HG03159 (cell line): ENCODE measurements at regions not wholly inside any gene's neighbourhood (a gene's known extent, or its start where the extent isn't known, plus 50 kb on each side); places are given as distances from the start of the nearest gene placed in this dataset.
"Not testable (repeated sequence)": the region's sequence is repeated elsewhere in the genome, so short reads cannot be mapped to it uniquely, and the experiment has no call there.

Experiments
- ATAC-seq: cut with Tn5 transposase; IDR thresholded peaks from one replicate; pipeline ENCODE4 v1.9.1; 2021; ENCODE audit warnings: mild to moderate bottlenecking, moderate library complexity; ENCODE audit not compliant: unreplicated experiment

GRCh38 chr2:219724628-219725027, 97.2 kb downstream of the SLC4A3 start:
- ATAC-seq, result no peak

DNA sequence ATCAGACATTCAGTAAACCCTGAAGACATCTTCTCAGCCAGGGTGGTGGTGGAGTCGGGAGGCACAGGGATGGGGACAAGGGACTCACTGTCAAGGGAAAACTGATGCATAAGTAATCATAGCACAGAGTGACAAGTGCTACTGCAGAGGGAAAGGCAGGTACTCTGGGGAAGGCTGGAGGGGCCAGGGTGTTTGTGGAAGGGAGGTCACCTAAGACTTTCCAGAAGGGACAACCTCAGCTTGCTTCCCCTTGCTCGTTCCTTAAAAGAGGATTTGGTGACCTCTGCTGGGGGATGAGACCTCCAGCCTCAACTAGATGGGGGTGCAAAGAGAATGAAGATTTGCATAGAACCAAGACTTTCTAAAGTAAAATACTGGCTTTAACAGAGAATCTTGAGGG, 99.5 kb downstream of the SLC4A3 start:
- no peak for ATAC-seq

- ATAC-seq, result no peak
Measured at GRCh38 chr2:219727771-219728429, 100.5 kb downstream of the SLC4A3 start.

GRCh38 chr2:219728991-219729487, 101.6 kb downstream of the SLC4A3 start:
- no peak for ATAC-seq

GRCh38 chr2:219731173-219731572, 103.7 kb downstream of the SLC4A3 start:
- no peak for ATAC-seq

DNA sequence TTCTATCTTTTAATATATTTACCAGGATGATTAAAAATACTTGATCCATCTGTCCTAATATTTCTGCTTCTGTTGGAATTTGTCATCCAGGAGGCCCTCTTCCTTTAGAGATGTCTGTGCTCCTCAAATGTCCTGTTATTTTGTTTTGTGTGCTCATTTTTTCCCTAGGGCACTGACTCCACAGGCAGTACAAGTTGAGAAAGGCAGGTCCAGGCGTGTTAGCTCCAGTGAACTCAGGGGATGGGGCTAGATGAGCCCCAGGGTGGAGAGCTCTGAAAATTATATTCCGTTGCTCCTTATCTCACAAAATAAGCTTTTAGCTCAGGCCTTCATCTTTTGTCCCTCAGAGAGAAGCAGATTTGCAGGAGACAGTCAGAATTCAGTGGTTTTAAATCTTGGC, 105.7 kb downstream of the SLC4A3 start:
- ATAC-seq, result no peak

GRCh38 chr2:219733746-219734145, 106.3 kb downstream of the SLC4A3 start:
- no peak for ATAC-seq

- no peak for ATAC-seq
Measured at GRCh38 chr2:219736209-219736608, 108.8 kb downstream of the SLC4A3 start.

DNA sequence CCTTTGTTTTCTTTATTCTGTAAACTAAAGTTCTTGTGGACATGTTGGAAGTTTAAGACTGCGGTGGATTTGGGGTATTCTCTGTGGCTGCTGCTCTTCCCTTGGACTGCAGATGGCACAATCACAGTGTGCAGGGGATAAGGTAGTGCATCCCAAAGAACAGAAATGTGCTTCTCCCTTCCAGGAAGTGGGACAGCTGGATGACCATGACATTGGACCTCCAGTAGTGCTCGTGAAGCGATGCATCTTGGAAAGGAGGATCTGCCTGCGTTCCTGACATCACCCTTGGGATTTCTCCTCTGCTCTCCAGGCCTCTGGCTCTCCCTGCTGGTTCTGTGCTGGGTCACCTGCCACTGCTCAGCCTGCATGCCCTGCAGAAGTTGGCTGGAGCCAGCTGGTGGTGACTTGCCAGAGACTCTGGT, 109.9 kb downstream of the SLC4A3 start:
- ATAC-seq, result no peak

DNA sequence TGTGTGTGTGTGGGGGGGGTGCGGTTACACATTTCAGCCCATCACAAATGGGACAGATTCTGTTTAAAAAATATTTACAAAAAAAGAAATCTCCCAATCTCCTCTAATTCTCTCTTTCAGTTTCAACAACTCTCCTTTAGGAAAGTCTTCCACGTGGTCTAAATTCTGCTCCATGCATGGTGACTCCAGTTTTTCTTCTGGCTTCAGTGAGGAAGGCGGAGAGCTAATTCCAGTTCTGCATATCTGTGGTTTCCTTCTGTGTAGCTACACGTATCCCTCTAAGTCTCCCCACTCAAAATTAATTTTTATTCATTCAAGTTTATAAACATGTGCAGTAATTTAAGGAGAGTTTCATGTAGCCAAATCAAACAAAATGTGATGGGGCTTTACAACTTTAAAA, 111.6 kb downstream of the SLC4A3 start:
- no peak for ATAC-seq

- ATAC-seq, result no peak
Measured at GRCh38 chr2:219739866-219740440, 112.5 kb downstream of the SLC4A3 start.

DNA sequence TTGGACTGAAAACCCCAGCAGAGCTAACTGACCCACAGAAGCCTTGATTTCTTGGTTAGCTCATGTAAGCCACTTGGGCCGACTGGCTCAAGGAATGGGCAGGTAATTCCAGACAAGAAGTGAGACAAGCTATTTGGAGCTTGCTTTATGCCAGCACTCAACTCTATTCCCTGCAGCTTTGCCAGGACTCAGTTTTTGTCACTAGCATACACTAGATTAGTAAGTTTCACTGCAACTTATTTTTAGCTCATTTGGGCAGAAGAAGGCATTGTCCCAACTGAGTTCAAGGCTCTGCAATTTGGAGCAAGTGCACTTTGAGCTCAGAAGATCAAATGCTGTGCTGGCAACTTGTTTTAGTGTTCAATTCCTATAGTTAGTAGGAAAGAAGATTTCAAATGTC, 116.1 kb downstream of the SLC4A3 start:
- no peak for ATAC-seq

DNA sequence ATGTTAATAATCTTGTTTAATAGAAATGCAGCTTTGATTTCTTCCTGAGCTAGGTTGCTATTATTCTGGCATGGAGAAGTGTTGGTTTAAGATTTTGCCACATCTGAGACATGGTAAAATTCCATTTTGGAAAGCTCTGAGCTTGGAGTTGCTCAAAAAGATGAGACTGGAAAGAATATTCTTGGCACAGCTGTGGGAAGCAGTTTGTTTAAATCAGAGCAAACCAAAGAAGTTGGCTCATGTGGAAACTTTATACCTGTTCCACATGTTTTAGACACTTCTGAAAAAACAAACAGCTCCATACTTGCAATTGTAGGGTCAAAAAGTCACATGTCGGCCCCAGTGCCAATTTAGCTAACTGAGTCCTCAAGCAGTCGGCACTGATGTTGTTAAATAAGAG, 116.6 kb downstream of the SLC4A3 start:
- ATAC-seq, result no peak

DNA sequence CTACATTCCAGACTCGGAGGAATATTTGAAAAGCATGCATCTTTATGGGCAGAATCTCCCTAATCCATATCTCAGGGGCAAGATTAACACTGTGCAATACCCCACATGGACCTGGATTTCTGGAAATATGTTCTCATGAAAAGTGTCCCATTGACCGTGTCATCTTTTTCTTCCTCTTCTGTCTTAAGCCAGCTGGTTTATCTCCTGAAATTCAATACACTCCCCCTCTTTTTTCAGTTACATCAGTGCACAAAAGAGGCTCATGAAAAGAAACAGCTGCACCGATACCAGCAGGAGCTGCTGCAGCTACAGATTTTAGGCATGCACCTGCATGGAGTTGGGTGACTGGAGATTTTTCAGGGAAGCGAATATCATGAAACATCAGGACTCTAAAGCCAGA, 117.2 kb downstream of the SLC4A3 start:
- no peak for ATAC-seq

DNA sequence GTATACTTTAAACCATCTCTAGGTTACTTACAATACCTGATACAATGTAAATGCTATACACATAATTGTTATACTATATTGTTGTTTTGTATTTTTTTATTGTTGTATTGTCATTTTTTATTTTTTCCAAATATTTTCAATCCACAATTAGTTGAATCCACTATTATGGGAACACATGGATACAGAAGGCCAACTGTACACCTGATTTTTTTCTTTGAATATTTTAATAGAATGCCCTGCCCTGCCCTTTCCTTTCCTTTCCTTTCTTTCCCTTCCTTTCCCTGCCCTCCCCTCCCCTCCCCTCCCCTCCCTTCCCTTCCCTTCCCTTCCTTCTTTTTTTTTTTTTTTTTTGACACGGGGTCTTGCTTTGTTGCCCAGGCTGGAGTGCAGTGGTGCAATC, 120.2 kb downstream of the SLC4A3 start:
- no peak for ATAC-seq

GRCh38 chr2:219748671-219749570, 121.5 kb downstream of the SLC4A3 start:
- ATAC-seq, result no peak

DNA sequence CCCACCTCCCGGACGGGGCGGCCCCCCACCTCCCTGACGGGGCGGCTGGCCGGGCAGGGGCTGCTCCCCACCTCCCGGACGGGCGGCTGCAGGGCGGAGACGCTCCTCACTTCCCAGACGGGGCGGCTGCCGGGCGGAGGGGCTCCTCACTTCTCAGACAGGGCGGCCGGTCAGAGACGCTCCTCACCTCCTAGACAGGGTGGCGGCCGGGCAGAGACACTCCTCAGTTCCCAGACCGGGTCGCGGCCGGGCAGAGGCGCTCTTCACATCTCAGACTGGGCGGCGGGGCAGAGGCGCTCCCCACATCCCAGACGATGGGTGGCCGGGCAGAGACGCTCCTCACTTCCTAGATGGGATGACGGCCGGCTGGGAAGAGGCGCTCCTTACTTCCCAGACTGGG, 123.7 kb downstream of the SLC4A3 start:
- ATAC-seq, result not testable (repeated sequence)

GRCh38 chr2:219752726-219753125, 125.3 kb downstream of the SLC4A3 start:
- ATAC-seq, result no peak

DNA sequence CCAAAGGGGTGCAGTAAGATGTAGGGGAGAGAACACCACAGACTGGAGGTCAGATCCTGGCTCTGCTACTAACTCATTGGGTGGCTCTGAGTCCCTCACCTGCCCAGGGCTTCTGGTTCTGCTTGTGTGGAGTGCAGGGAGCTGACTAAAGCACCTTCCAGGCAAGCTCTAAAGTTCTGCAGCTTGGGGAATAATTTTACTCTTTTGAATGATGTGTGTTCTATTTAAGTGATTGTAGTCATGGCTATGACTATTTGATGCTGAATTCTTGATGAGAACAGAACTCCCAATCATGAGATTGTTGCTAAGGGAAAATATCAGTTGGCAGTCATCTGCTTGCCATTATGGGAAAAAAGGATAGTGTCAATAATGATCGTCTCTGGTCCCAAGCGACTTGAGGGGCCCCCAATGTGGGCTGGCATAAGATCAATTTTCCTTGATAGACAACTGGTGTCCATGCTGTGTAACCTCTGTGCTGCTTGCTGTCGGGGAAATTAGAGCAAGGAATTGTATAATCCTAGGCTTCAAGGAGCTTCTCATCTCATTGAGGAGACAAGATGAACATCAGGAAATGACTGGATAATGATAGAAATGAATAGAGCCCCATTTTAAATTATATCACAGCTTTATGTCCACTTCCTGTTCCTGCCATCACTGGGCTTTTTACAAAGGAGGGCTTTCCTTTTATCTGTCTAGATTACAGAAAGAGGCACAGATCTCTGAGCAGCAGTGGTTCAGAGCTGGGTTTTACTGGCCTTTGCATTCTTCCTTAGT, 131.7 kb downstream of the SLC4A3 start:
- no peak for ATAC-seq

DNA sequence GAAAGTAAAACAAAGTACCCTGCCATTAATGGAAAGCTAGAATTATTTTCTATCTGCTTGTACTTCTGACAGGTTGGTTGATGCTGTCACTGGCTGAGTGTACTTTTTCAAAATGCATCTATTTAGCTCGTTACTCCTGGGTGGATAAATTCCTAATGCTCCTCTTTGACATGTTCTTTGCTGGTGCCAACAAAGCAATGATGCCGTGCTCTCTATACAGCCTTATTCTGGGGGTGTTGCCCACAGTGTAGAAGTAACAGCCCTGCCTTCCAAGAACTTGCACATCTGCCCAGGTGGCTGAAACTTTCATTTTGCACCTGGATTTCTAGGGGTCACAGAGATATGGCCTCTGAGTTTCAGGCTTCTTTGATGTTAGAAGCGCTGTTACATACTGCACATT, 132.4 kb downstream of the SLC4A3 start:
- no peak for ATAC-seq
